ENCODE measurements at regions not wholly inside any gene's neighbourhood (a gene's known extent, or its start where the extent isn't known, plus 50 kb on each side); places are given as distances from the start of the nearest gene placed in this dataset.
"Not testable (repeated sequence)": the region's sequence is repeated elsewhere in the genome, so short reads cannot be mapped to it uniquely, and the experiment has no call there.

GRCh38 chr2:49861821-49862220 lies 707.5 kb upstream of the FSHR start:
- DNase-seq = no peak

GRCh38 chr2:49860834-49861233 lies 706.5 kb upstream of the FSHR start:
- no peak for DNase-seq

- DNase-seq = no peak
Measured at GRCh38 chr2:49860170-49860569, 705.9 kb upstream of the FSHR start.

GRCh38 chr2:49858657-49859056 lies 704.3 kb upstream of the FSHR start:
- DNase-seq = no peak

- DNase-seq = no peak
Measured at GRCh38 chr2:49858113-49858490, 703.8 kb upstream of the FSHR start.

- DNase-seq = no peak
Measured at GRCh38 chr2:49857371-49858112, 703.2 kb upstream of the FSHR start.

- DNase-seq = no peak
Measured at GRCh38 chr2:49845671-49846070, 691.4 kb upstream of the FSHR start.

- no peak for DNase-seq
Measured at GRCh38 chr2:49845021-49845420, 690.7 kb upstream of the FSHR start.

- DNase-seq = not testable (repeated sequence)
Measured at GRCh38 chr2:49844113-49844512, 689.8 kb upstream of the FSHR start.

- DNase-seq = no peak
Measured at GRCh38 chr2:49843314-49843713, 689.0 kb upstream of the FSHR start.

- DNase-seq = no peak
Measured at GRCh38 chr2:49840428-49840975, 686.2 kb upstream of the FSHR start.

- DNase-seq = no peak
Measured at GRCh38 chr2:49839818-49840217, 685.5 kb upstream of the FSHR start.

GRCh38 chr2:49837561-49838293 lies 683.4 kb upstream of the FSHR start:
- no peak for DNase-seq

GRCh38 chr2:49836017-49836416 lies 681.7 kb upstream of the FSHR start:
- DNase-seq = no peak

- no peak for DNase-seq
Measured at GRCh38 chr2:49834433-49834832, 680.1 kb upstream of the FSHR start.

GRCh38 chr2:49832555-49832954 lies 678.2 kb upstream of the FSHR start:
- no peak for DNase-seq

GRCh38 chr2:49831698-49832367 lies 677.5 kb upstream of the FSHR start:
- no peak for DNase-seq

GRCh38 chr2:49830846-49831245 lies 676.5 kb upstream of the FSHR start:
- no peak for DNase-seq

- DNase-seq = no peak
Measured at GRCh38 chr2:49827366-49827765, 673.1 kb upstream of the FSHR start.

GRCh38 chr2:49813208-49813607 lies 658.9 kb upstream of the FSHR start:
- no peak for DNase-seq

- DNase-seq = no peak
Measured at GRCh38 chr2:49812730-49813129, 658.4 kb upstream of the FSHR start.

GRCh38 chr2:49811502-49811901 lies 657.2 kb upstream of the FSHR start:
- DNase-seq = no peak

- no peak for DNase-seq
Measured at GRCh38 chr2:49807689-49808088, 653.4 kb upstream of the FSHR start.

GRCh38 chr2:49804111-49804510 lies 649.8 kb upstream of the FSHR start:
- DNase-seq = no peak
